NCI-H2196 (cell line): ENCODE measurements at regions not wholly inside any gene's neighbourhood (a gene's known extent, or its start where the extent isn't known, plus 50 kb on each side); places are given as distances from the start of the nearest gene placed in this dataset.

ENCODE experiments used
- DNase-seq: peaks from one replicate; lab custom pipeline; 2025; ENCODE audit not compliant: unreplicated experiment; lab: John Stamatoyannopoulos, UW

DNA sequence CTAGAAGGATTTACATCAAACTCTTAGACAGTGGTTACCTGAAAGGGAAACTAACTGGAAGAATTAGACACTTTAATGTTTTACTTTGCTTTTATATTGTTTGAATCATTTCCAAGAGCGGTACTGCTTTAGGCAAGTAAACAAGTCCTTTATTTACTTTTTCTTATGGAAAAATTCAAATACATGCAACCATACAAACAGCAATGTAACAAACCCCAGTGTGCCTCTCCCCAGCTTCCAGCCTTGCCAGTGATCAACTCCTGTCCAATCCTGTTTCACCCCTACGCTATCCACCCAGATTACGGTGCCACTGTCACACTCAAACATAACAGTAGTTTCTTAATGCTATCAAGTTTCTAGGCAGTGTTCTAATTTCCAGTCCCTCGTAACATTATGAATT, 85.9 kb downstream of the C16orf95 start:
- DNase-seq, result no peak

DNA sequence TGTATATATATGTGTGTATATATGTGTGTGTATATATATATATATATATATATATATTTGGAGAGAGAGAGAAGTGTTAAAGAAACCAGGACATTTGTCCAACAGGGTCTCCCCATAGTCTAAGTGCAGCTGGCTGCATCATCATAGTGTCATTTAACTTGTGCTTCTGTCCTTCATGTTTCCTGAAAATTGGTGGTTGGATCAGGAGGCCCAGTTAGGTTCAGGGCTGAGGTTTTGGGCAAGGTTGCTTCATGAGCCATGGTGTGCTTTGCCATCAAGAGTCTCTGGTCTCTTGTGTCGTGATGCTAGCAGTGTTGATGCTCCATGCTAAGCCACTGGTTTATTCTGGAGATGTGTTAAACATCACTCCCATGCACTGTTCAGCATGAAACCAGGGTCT, 85.3 kb downstream of the C16orf95 start:
- DNase-seq, result no peak

DNA sequence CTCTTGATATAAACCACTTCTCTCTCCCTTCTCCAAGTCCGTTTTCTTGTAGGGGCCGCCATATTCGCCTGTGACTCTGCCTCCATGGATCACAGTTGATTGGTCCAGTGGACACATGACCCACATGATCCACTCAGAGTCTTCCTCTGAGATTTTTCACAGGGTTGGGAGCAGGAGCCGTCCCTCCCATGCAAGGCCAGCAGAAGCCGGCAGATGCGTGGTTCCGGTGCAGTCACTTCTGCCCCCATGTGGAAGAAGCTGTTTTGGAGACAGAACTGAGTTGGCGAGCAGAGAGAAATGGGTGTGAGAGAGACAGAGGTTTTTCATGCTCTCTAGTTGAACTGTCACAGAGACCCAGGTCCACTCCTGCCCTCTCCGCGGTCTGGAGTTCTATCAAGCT, 83.3 kb downstream of the C16orf95 start:
- DNase-seq, result no peak

DNA sequence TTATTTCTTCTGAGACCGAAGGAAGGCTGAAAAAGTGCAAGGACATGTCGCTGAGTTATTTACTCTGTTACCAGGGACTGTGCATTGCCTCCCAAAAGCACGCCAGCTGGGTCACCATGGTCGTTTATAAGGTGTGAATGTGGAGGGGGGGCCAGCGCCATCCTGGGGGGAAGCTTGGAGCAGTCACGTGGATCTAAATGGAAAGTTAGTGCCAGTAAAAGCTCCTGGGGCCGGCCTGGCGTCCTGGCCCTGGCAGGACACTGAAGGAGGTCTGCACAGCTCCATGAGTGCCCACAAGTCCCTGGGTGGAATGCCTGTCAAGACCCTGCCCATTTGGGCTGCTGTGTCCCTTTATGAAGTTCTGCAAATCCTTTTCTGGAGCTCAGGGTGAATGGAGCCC, 82.6 kb downstream of the C16orf95 start:
- DNase-seq, result no peak

DNA sequence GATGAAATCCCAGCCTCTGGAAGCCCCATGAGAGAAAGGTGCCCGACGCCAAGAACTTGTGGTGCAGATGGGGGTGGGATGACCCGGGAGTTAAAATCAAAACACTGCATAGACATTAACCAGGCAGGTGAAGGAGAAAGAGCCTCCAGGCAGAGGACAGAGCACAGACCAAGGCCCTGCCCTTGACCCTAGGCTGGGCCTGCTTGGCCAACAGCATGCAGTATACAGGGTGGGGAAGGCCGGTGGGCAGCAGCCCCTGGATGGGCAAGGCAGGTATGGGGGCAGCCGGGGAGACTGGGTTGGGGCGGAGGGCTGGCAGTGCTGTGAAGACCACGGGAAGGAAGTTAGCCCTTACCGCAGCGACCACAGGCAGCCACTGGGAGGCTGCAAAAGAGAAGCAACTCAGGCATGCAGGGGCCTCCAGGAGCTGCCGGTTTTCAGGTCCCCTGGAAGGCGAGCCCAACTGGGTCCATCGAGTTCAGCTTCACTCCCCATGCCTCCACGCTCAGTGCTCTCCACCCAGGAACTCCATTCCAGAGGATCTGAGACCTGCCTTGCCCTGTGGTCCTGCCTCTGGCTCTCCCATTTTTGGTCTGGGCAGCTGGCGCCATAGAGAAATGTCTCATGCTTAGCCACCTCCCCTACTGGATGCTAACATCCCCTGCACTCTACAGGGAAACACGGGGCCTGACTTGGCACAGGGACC, 81.2 kb downstream of the C16orf95 start:
- DNase-seq, result no peak

DNA sequence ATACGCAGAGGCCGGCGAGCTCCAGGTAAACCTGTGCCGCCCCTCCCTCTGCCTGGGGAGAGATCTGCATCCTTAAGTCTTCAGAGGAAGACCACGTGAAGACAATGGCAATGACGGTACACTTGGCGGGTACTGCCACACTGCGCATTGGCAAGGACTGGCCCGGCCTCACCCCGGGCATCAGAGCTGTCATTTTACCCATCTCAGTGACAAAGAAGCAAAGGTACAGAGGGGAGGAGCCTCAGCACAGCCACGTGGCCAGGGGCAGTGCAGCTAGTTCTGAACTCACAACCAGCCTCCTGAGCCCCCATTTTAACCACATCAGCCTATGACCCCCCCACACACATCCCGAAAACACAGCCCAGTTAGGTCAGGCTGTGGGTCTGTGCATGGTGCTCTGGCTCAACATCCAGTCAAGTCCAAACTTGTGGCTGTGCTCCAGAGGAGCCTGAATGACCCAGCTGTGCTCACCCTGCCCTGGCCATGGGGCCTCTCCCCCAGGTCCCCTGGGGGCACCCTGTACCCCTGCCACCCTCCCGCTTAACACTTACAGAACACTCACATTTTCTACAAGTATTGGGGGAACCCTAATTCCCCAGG, 80.6 kb downstream of the C16orf95 start:
- DNase-seq, result no peak

DNA sequence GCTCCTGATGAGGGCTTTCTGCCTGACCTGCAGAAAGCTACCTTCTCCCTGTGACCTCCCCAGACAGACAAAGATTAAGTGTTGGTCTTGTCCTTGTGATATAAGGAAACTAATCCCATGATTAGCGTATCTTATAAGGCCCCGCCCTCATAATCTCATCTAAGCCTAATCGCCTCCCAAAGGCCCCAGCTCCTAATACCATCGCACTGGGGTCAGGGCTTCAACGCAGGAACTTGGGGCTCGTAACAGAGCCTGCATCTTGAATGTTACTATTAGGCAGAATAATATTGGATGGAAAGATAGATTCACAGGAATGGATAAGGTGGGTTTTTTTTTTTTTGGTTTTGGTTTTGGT, 78.9 kb downstream of the C16orf95 start:
- no peak for DNase-seq

DNA sequence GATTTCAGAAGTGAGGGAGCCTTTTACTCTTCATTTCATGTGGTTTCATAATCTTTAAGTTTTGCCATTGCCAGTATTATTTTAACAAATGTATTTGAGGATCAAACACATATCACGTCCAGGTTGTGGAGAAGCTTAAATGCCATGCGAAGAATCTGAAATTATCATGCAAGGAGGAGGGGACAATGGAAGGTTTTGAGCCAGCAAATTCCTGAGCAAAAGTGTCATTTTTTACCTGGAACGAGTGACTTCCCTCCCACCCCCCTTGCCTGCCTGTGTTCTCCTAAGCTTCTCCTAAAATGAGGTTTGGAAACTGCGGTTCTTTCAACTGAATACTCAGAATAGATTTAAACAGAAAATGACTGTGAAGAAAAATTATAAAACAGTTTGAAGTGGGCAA, 77.6 kb downstream of the C16orf95 start:
- DNase-seq, result no peak

DNA sequence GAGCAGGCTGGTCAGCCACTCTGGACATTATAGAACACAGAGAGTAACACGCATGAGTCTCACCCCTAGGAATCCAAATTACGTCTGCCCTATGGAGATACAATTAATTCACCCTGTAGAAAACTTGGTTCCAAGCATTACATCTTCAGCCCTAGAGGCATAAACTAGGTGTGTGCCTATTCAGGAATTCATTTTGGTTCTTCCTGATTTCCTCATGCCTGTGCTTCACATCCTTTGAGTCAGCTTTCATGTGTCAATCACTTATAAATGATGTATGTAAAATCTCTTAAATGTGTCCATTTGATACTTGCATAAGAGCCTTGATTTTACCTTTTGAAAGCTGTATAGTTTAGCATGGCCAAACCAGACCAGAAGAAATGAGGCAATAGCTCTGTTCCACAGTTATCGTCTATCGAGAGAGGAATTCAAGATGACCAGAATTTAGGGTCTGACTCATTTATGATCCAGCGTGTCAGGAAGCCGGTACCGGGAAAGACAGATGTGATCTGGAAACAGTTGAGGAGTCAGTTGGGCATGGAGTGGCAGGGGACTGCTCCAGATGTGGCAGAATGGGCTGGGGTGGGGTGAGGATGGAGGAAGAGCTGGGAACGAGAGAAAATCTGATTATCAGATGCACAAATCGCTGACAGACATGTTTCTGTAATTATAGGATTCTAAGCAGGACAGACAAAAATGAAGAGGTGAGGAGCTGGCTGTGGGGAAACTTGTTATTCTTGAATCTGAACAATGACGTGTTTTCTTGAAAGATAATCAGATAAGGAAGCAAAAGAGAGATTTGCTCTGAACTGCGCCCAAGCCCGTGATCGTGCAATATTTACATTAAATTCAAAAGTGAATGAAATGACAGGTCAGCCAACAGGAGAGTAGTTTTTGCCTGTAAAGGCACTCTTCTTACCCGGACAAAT, 76.7 kb downstream of the C16orf95 start:
- no peak for DNase-seq

DNA sequence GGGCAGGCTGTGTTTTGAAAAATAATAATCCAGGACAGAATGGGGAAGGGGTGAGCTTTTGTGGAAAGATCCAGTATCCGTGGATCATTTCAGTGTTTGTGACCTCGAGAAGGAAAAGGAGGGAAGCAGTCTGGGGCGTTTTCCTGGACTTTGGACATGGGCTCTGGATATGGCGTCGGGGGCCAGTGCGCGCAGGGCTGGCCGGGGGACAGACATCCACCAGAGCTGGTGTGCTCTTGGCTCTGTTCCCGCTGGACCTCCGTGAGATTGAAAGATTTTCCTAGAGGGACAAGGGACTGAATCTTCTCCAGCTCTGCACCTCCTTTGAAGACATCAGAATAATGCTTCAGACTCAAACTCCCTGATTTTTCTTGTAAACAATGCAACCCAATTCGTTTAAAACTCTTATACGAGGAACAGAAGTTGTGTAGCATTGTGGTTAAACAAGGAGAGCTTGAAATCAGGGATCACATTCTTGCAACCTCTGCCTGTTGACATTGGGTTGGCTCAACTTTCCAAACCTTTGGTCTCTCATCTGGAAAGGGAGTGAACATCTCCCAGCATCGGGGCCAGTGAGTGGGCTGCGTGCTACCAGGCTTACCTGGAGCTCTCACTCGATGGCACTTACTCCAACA, 75.9 kb downstream of the C16orf95 start:
- DNase-seq, result no peak

DNA sequence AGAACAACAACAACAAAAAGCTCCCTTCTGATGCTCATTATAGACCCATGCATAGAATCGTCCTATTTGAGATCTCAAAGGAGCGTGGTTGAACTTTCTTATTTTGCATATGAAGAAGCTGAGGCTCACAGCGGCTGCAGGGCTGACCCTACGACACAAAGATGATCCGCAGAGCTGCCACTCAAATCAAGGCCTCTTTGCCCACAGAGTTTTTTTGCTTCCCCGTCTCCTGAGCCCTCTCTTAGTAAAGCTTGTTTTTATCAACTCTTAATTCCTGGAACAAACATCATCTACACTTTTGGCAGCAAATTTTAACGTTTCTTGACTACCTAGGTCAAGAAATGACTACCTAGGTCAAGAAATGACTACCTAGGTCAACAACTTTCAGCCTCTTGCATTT, 73.7 kb downstream of the C16orf95 start:
- DNase-seq, result no peak

DNA sequence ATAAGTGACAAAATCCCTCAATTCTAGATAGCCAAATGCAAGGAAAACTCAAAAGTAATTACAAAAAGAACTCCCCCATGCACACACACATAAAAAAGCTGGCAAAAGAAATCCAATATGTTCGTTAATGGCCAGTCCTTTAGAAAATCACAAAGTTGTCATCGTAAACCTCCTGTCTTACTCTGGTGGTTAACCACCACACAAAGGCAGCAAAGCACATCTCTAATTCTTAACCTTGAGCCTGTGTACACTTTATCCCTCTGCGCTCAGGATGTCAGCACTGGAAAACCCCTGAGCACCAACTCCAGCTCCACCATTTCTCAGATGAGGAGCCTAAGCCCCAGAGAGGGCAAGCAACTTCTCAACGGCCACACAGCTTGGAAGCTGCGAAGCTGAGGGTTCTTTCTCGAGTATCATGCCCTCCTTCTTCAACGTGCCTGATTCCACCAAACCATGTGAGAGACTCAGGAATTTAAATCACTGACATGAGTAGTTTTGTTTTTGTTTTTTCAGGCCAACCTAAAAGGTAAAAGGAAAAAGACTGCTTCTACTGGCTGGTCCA, 72.5 kb downstream of the C16orf95 start:
- DNase-seq, result no peak

DNA sequence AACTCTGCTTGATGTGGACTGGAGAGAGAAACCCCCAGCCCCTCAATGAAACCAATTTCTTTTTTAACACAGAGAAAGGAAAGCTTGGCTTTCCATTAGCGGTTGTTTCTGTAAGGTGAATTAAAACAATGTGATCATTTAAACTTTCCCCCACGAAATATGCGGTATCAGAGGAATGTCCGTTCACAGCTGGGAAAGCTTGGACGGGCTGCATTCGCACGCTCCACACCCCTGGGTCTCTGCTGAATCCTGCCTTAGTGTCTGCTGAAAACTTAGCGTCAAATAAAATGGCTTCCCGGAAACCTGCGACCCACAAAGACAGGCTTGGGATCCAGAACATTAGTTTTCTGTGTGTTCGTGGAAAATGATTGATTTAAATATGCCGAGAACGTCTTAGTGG, 71.7 kb downstream of the C16orf95 start:
- no peak for DNase-seq

DNA sequence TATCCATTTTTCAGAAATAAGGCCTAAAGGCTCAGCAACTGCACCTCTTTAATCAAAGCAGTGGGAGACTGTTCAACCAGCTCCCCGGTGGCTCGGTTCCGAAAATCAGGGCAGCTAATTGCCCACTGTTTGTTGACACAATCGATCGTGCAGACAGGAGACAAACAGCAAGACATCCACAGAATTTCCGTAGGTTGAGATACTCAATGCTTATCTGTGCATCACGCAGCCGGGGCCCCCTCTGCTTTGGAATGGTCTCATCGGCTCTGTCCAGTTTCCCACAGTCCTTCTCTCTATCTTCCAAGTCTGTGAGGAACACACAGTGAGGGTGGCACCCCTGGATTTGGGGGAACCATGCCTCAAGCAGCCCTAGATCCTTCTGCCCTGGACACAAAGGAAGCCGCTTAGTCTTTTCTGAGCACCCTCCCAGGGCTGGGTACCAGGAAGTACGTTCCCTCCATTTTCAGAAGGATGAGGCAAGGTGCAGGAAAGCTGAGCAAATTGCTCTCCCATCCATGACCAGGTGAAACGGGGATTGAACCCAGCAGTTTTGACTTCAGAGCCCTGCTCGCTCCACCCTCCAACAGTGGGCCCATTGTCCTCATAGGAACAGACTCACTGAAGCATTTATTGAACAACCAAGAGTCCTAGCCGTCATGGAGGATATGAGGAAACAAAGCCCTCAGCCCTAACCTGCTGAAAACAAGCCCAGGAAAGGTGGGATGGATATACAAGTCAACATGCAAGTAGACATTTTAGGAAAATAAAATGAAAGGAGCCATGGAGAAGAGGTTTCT, 70.7 kb downstream of the C16orf95 start:
- no peak for DNase-seq

DNA sequence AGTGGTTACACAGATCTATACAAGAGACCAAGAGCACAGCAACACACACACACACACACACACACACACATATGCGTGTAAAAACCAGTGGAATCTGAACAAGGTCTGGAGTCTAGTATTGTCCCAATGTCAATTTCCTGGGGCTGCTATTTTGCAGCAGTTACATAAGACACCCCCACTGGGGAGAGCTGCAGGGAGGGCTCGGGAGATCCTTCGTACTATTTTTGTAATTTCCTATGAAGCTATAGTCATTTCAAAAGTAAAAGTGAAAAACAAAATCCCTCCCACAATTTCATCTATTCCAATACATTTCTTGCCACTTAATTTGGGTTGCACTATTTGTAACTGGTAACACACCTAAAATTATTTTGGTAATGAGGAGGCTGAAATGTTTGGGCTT, 68.5 kb downstream of the C16orf95 start:
- no peak for DNase-seq

DNA sequence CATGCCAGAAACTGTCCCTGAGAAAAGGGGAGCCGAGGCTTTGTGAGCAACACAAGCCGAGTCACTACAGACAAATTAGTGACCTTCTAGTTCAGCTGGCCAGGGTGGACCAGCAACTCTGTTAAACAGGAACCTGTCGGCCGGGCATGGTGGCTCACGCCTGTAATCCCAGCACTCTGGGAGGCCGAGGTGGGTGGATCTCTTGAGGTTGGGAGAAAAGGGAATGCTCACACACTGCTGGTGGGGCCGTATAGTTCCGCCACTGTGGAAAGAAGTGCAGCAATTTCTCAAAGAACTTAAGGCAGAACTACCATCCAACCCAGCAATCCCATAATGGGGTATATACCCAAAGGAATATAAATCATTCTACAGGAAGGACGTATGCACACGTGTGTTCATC, 67.8 kb downstream of the C16orf95 start:
- no peak for DNase-seq

DNA sequence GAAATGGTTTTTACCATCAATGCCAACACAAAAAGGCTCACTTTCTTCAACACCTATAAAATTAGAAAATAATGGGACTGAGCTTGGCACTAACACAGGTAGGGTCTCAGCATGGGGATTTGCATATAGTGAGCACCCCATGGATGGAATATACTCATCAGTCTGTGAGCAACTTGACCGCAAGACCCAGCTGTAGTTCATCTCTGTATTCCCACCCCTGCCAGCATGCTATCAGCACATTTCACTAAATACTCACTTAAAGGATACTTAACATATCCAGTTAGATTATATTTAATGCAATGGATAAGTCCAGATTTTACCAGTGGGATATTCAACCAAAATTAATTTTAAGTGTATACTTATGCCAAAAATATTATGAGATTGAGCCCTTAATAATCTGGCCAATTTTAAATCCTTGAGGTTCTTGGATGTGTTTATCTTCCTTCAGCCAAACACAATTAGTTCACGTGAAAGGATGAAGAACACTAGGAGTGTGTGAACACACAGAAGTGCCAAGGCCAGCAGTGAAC, 66.7 kb downstream of the C16orf95 start:
- no peak for DNase-seq

DNA sequence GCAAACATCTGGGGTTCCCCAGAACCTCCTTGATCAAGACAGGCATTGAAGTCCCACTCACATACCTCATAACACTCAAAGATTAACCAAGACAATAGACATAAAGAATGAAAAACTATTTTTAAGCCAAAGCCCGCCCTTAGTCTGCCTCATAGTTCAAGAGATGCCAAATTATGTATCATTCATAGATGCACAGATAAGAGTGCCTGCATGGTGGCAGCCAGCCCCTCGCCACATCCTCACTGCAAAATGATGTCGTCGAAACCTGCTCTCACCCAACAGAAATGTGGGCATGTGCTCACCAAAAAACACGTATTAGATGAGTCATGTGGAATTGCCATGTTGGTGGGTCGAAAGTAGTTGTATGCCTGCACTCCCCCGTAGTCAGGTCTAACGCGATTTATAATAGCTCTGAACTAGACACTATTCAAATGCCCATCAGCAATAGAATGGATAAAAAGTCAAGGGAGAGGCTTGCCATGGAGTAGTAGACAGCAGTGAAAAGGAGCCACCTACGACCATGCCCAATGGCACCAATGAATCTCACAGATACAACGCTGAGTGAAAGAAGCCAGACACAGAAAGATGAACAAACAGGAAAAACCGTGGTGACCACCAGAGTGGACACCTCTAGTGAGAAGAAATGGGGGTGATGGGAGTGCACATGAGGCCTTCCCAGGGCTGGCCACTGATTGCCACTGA, 64.8 kb downstream of the C16orf95 start:
- no peak for DNase-seq
